ENCODE measurements at regions not wholly inside any gene's neighbourhood (a gene's known extent, or its start where the extent isn't known, plus 50 kb on each side); places are given as distances from the start of the nearest gene placed in this dataset.

GRCh38 chr5:7330256-7330655 is 65.7 kb upstream of the ADCY2 start:
- no peak for TF ChIP-seq ZNF512 (CRISPR knock-in tag; IDR thresholded peaks at IDR 0.05; ENCODE audit: borderline replicate concordance)
- TF ChIP-seq OVOL2 (CRISPR knock-in tag; IDR thresholded peaks at IDR 0.05; ENCODE audit: borderline replicate concordance) = no peak
- no peak for TF ChIP-seq CBFB (CRISPR knock-in tag; IDR thresholded peaks at IDR 0.05; ENCODE audit: low read depth)
- no peak for TF ChIP-seq ZNF121 (CRISPR knock-in tag; IDR thresholded peaks at IDR 0.05)
- TF ChIP-seq NFATC4 (CRISPR knock-in tag; IDR thresholded peaks at IDR 0.05) = no peak
- no peak for TF ChIP-seq IRF1 (CRISPR knock-in tag; IDR thresholded peaks at IDR 0.05)
- no peak for TF ChIP-seq TEAD1 (CRISPR knock-in tag; IDR thresholded peaks at IDR 0.05)
- TF ChIP-seq MYBL2 (CRISPR knock-in tag; IDR thresholded peaks at IDR 0.05) = no peak
- TF ChIP-seq, protein P1, sequence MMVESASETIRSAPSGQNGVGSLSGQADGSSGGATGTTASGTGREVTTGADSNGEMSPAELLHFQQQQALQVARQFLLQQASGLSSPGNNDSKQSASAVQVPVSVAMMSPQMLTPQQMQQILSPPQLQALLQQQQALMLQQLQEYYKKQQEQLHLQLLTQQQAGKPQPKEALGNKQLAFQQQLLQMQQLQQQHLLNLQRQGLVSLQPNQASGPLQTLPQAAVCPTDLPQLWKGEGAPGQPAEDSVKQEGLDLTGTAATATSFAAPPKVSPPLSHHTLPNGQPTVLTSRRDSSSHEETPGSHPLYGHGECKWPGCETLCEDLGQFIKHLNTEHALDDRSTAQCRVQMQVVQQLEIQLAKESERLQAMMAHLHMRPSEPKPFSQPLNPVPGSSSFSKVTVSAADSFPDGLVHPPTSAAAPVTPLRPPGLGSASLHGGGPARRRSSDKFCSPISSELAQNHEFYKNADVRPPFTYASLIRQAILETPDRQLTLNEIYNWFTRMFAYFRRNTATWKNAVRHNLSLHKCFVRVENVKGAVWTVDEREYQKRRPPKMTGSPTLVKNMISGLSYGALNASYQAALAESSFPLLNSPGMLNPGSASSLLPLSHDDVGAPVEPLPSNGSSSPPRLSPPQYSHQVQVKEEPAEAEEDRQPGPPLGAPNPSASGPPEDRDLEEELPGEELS (CRISPR knock-in tag; IDR thresholded peaks at IDR 0.05) = no peak
- no peak for TF ChIP-seq CREM (CRISPR knock-in tag; IDR thresholded peaks at IDR 0.05)
- no peak for TF ChIP-seq NR3C1 (CRISPR knock-in tag; conservative IDR thresholded peaks at IDR 0.05; ENCODE audit: low read depth)
- no peak for TF ChIP-seq NR1H2 (CRISPR knock-in tag; IDR thresholded peaks at IDR 0.05)
- ChIA-PET CTCF (no interaction called here), POLR2A (no interaction called here)
- ATAC-seq (no peak), DNase-seq (ENCODE audit: low spot score) (no peak)
- Mint-ChIP-seq H3K36me3 (peaks cover 13% of the 10 kb centered on the region), H3K27ac (no peak overlapping the region), H3K4me1 (peaks cover 37% of the 10 kb centered on the region), H3K27me3 (ENCODE audit: low read depth) (peaks cover 8% of the 10 kb centered on the region), H3K9me3 (peaks cover 17% of the 10 kb centered on the region), H3K4me3 (no peak overlapping the region)

DNA sequence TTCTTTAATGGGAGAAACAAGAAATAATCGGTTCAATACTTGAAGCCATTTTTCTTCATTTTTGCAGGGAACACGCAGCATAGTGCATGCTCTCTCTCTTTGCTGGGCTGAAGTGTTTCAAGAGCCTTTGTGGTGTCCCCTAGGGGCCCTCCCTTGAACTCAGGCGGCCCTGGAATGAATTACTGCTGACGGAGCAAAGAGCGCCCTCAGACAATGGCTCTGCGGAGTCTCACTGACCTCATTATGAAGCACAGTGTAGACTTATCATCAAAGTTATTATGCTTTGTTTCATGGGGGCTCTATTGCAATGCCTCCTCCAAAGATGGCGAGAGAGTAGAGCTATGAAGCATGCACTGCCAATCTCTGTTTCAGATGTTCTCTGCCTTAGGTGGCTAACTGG is 64.8 kb upstream of the ADCY2 start:
- ATAC-seq = peak; percentile 94
- no peak for TF ChIP-seq SMAD3 (CRISPR knock-in tag; IDR thresholded peaks at IDR 0.05; ENCODE audit: borderline replicate concordance)
- no peak for TF ChIP-seq ATF3 (CRISPR knock-in tag; conservative IDR thresholded peaks at IDR 0.05)
- TF ChIP-seq GABPB1 (CRISPR knock-in tag; IDR thresholded peaks at IDR 0.05) = no peak
- TF ChIP-seq NFE2L1 (CRISPR knock-in tag; IDR thresholded peaks at IDR 0.05) = no peak
- TF ChIP-seq ATF1 (CRISPR knock-in tag; IDR thresholded peaks at IDR 0.05) = no peak
- TF ChIP-seq HMGXB4 (CRISPR knock-in tag; IDR thresholded peaks at IDR 0.05) = no peak
- TF ChIP-seq CTCF (IDR thresholded peaks at IDR 0.05) = no peak
- TF ChIP-seq, protein P1 (CRISPR knock-in tag; IDR thresholded peaks at IDR 0.05) = no peak
- CTCF ChIA-PET = no interaction called here
- H3K4me3 Mint-ChIP-seq = no peak overlapping the region
- peaks cover 37% of the 10 kb centered on the region for H3K4me1 Mint-ChIP-seq
- H3K36me3 Mint-ChIP-seq = peaks cover 22% of the 10 kb centered on the region
- peak; percentile 28 for DNase-seq (ENCODE audit: low spot score)
- H3K27ac Mint-ChIP-seq = no peak overlapping the region
- POLR2A ChIA-PET = no interaction called here
- H3K9me3 Mint-ChIP-seq = peaks cover 26% of the 10 kb centered on the region
- H3K27me3 Mint-ChIP-seq (ENCODE audit: low read depth) = peaks cover 8% of the 10 kb centered on the region
